Uterus (tissue), 3 donors: ENCODE measurements at regions not wholly inside any gene's neighbourhood (a gene's known extent, or its start where the extent isn't known, plus 50 kb on each side); places are given as distances from the start of the nearest gene placed in this dataset.

Source experiments
- DNase-seq, 2 donors: peaks; one replicate each; pipeline ENCODE4 v3.0.0-alpha.2; 2019 to 2020
- H3K27ac ChIP-seq, 2 donors: fragments of 200-600 bp; sonication (generic); 1 replicate in 1 of 2; 2 replicates in 1 of 2; pipeline ENCODE4 v1.5.1; 2016 to 2018
- H3K27me3 ChIP-seq, 2 donors: fragments of 200-600 bp; sonication (generic); one replicate each; pipeline ENCODE4 v1.5.1; 2018 to 2019; ENCODE audit warnings: control low read depth in 1 of 2
- H3K36me3 ChIP-seq, 2 donors: fragments of 200-600 bp; sonication (generic); one replicate each; pipeline ENCODE4 v1.5.1; 2019; ENCODE audit warnings: control low read depth in 1 of 2
- H3K4me1 ChIP-seq, 2 donors: fragments of 200-600 bp; sonication (generic); one replicate each; pipeline ENCODE4 v1.5.1; 2018 to 2019; ENCODE audit warnings: control low read depth in 1 of 2
- H3K4me3 ChIP-seq, 2 donors: fragments of 200-600 bp; sonication (generic); 1 replicate in 1 of 2; 2 replicates in 1 of 2; pipeline ENCODE4 v1.5.1; 2018 to 2019; ENCODE audit warnings: mild to moderate bottlenecking in 1 of 2
- H3K9me3 ChIP-seq, 2 donors: fragments of 200-600 bp; sonication (generic); one replicate each; pipeline ENCODE4 v1.5.1; 2019; ENCODE audit warnings: control low read depth in 1 of 2
- CTCF ChIP-seq, 4 experiments: fragments of 200-600 bp in 2 of 4; fragments of 450-650 bp in 2 of 4; sonication (generic) in 2 of 4; IDR thresholded peaks; one replicate each; pipeline ENCODE4 v1.5.1; 2016 to 2019; ENCODE audit warnings: antibody characterized with exemption in 4 of 4, mild to moderate bottlenecking in 2 of 4, moderate library complexity in 1 of 4
- POLR2A ChIP-seq, 2 donors: fragments of 450-650 bp; IDR thresholded peaks; one replicate each; pipeline ENCODE4 v1.6.1; 2016; ENCODE audit warnings: antibody characterized with exemption in 2 of 2, mild to moderate bottlenecking in 1 of 2, moderate library complexity in 1 of 2
- intact Hi-C: fragments of 100-400 bp; cut with DNase I; formaldehyde crosslinking; loops from one replicate; pipeline ENCODE4 v1.15.1; 2023; ENCODE audit warnings: low total_unique reads
- donor health status: DM: yes; HTN: yes; CAD: no.

DNA sequence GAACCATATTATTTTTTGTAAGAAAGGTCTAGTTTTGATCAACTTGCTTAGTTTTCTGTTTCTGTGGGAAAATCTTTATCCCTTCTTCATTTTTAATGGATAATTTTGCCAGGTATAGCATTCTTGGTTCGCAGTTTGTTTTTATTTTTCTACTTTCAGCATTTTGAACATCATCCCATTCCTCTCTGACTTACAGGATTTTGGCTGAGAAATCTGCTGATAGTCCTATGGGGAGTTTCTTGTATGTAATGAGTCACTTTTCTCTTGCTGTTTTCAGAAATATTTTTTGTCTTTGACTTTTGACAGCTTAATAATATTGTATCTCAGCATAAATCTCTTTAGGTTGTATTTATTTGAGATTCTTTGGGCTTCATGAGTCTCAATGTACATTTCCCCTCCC lies 389.1 kb downstream of the PBX1 start:
- no peak for TF ChIP-seq POLR2A (IDR thresholded peaks at IDR 0.05)
- no peak for TF ChIP-seq CTCF (IDR thresholded peaks at IDR 0.05)
- intact Hi-C loops = no loop called here

GRCh38 chr1:164937291-164937690 lies 378.3 kb downstream of the PBX1 start:
- intact Hi-C loops = no loop called here
- no peaks in the 10 kb centered on the region for H3K27me3 ChIP-seq
- no peaks in the 10 kb centered on the region for H3K9me3 ChIP-seq
- H3K4me3 ChIP-seq = no peak overlapping the region
- no peaks in the 10 kb centered on the region for H3K36me3 ChIP-seq
- TF ChIP-seq CTCF (IDR thresholded peaks at IDR 0.05) = no peak
- no peak for TF ChIP-seq POLR2A (IDR thresholded peaks at IDR 0.05)
- DNase-seq = peak in 1 of 2 donors; percentile 64
- H3K27ac ChIP-seq = peak overlapping the region; percentile 55 to 72
- peaks cover 0 to 7% of the 10 kb centered on the region in 2 donors for H3K4me1 ChIP-seq

More for the DNA sequence above, 389.1 kb downstream of the PBX1 start:
- H3K4me3 ChIP-seq = no peak overlapping the region
- DNase-seq = no peak
- peaks cover 0 to 11% of the 10 kb centered on the region in 2 donors for H3K9me3 ChIP-seq
- H3K4me1 ChIP-seq = peaks cover 0 to 15% of the 10 kb centered on the region in 2 donors
- H3K27me3 ChIP-seq = no peaks in the 10 kb centered on the region
- no peaks in the 10 kb centered on the region for H3K36me3 ChIP-seq
- H3K27ac ChIP-seq = peak overlapping the region; percentile 80 to 89

DNA sequence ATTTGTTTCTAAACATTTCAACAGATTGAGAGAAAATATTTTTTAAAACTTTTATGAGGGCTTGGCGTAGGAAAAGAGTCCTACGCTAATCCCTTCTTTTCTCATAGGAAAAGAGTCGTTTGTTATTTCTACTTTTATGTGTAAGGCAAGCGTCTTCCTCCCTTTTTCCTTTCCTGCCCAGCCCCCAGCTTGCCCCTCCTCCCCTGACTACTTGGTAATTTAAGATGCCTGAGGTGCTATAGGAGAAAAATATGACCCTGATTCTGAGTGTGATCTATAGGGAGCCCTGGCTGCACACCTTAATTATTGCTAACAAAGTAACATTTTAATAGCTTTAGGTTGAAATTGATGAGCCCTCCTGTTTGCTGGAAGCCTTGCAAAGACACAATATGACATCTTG lies 373.6 kb downstream of the PBX1 start:
- Histone ChIP-seq H3K36me3 (no peaks in the 10 kb centered on the region), H3K4me3 (no peak overlapping the region), H3K27me3 (no peaks in the 10 kb centered on the region), H3K4me1 (peaks cover 0 to 6% of the 10 kb centered on the region in 2 donors), H3K9me3 (no peaks in the 10 kb centered on the region), H3K27ac (peak overlapping the region; percentile 63 to 72)
- peak; percentile 50 to 57 for DNase-seq
- TF ChIP-seq POLR2A (IDR thresholded peaks at IDR 0.05) (no peak), CTCF (IDR thresholded peaks at IDR 0.05) (no peak)
- intact Hi-C loops = no loop called here

- TF ChIP-seq POLR2A (IDR thresholded peaks at IDR 0.05) = no peak
- no peak for TF ChIP-seq CTCF (IDR thresholded peaks at IDR 0.05)
- no peak overlapping the region for H3K4me3 ChIP-seq
- no peaks in the 10 kb centered on the region for H3K27me3 ChIP-seq
- intact Hi-C loops = no loop called here
- no peak for DNase-seq
- no peaks in the 10 kb centered on the region for H3K9me3 ChIP-seq
- H3K36me3 ChIP-seq = no peaks in the 10 kb centered on the region
- H3K4me1 ChIP-seq = no peaks in the 10 kb centered on the region
- H3K27ac ChIP-seq = peak overlapping the region; percentile 63 to 72
Measured at GRCh38 chr1:164930833-164931232, 371.8 kb downstream of the PBX1 start.

DNA sequence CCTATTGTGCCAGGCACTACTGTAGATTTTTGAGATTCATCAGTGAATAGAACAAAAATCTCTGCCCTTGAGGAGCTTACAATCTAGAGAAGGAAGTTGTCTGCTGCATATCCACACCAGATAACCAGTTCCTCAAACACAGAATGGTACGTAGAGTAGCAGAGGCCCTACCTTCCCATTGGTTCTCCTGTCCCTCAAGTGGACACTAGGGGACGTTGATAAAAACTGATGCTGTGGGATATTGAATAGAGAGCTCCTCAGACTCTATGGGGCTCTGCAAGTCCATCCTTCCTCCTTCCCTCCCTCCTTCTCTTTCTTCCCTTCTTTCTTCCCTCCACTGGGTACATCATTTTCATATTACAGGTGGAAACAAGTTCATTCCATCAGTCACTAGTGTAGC lies 371.3 kb downstream of the PBX1 start:
- Histone ChIP-seq H3K4me1 (no peaks in the 10 kb centered on the region), H3K27me3 (no peaks in the 10 kb centered on the region), H3K36me3 (no peaks in the 10 kb centered on the region), H3K27ac (peak overlapping the region; percentile 63 to 72), H3K9me3 (no peaks in the 10 kb centered on the region), H3K4me3 (no peak overlapping the region)
- intact Hi-C loops = no loop called here
- TF ChIP-seq POLR2A (IDR thresholded peaks at IDR 0.05) = no peak
- no peak for TF ChIP-seq CTCF (IDR thresholded peaks at IDR 0.05)
- DNase-seq = no peak
